RWPE2 (cell line): ENCODE measurements at regions not wholly inside any gene's neighbourhood (a gene's known extent, or its start where the extent isn't known, plus 50 kb on each side); places are given as distances from the start of the nearest gene placed in this dataset.

ENCODE experiments used
- ATAC-seq: fragments of 200-7000 bp; cut with Tn5 transposase; 3 replicates; pipeline ENCODE4 v1.9.1; 2021; ENCODE audit warnings: low read depth
- DNase-seq: peaks from one replicate; pipeline ENCODE4 v3.0.0-alpha.2; 2020; ENCODE audit warnings: low spot score
- H3K27ac ChIP-seq: fragments of 450-650 bp; 2 replicates; pipeline ENCODE4 v1.5.1; 2017; ENCODE audit warnings: mild to moderate bottlenecking; ENCODE audit not compliant: poor library complexity, severe bottlenecking
- H3K27me3 ChIP-seq: fragments of 250-450 bp; sonication (Bioruptor Pico); 2 replicates; pipeline ENCODE4 v1.5.1; 2021; ENCODE audit warnings: mild to moderate bottlenecking, moderate library complexity; ENCODE audit not compliant: insufficient read depth, poor library complexity, severe bottlenecking
- H3K36me3 ChIP-seq: fragments of 250-450 bp; sonication (Bioruptor Pico); 2 replicates; pipeline ENCODE4 v1.5.1; 2020; ENCODE audit warnings: low read depth, mild to moderate bottlenecking, moderate library complexity
- H3K4me1 ChIP-seq: fragments of 250-450 bp; sonication (Bioruptor Pico); 2 replicates; pipeline ENCODE4 v1.5.1; 2021; ENCODE audit warnings: mild to moderate bottlenecking, moderate library complexity; ENCODE audit not compliant: insufficient read depth, poor library complexity, severe bottlenecking
- H3K4me3 ChIP-seq: fragments of 250-450 bp; sonication (Bioruptor Pico); 2 replicates; pipeline ENCODE4 v1.5.1; 2021; ENCODE audit warnings: mild to moderate bottlenecking, moderate library complexity; ENCODE audit not compliant: severe bottlenecking
- H3K9me3 ChIP-seq: fragments of 250-450 bp; sonication (Bioruptor Pico); 2 replicates; pipeline ENCODE4 v1.5.1; 2021; ENCODE audit warnings: mild to moderate bottlenecking, moderate library complexity; ENCODE audit not compliant: severe bottlenecking
- TF ChIP-seq, protein P1 (sequence below): fragments of 450-650 bp; IDR thresholded peaks from one replicate; pipeline ENCODE4 v1.5.1; 2017; ENCODE audit warnings: mild to moderate bottlenecking, moderate library complexity; ENCODE audit not compliant: poor library complexity, severe bottlenecking

- ATAC-seq = no peak
- H3K4me3 ChIP-seq = no peak overlapping the region
- H3K9me3 ChIP-seq = no peaks in the 10 kb centered on the region
- TF ChIP-seq, protein P1, sequence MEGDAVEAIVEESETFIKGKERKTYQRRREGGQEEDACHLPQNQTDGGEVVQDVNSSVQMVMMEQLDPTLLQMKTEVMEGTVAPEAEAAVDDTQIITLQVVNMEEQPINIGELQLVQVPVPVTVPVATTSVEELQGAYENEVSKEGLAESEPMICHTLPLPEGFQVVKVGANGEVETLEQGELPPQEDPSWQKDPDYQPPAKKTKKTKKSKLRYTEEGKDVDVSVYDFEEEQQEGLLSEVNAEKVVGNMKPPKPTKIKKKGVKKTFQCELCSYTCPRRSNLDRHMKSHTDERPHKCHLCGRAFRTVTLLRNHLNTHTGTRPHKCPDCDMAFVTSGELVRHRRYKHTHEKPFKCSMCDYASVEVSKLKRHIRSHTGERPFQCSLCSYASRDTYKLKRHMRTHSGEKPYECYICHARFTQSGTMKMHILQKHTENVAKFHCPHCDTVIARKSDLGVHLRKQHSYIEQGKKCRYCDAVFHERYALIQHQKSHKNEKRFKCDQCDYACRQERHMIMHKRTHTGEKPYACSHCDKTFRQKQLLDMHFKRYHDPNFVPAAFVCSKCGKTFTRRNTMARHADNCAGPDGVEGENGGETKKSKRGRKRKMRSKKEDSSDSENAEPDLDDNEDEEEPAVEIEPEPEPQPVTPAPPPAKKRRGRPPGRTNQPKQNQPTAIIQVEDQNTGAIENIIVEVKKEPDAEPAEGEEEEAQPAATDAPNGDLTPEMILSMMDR = no peak
- H3K27ac ChIP-seq = no peak overlapping the region
- H3K36me3 ChIP-seq = no peaks in the 10 kb centered on the region
- no peaks in the 10 kb centered on the region for H3K27me3 ChIP-seq
- no peak for DNase-seq
- no peaks in the 10 kb centered on the region for H3K4me1 ChIP-seq
These were observed 136.6 kb upstream of the ATP6AP2 start for GRCh38 chrX:40444133-40444532.

DNA sequence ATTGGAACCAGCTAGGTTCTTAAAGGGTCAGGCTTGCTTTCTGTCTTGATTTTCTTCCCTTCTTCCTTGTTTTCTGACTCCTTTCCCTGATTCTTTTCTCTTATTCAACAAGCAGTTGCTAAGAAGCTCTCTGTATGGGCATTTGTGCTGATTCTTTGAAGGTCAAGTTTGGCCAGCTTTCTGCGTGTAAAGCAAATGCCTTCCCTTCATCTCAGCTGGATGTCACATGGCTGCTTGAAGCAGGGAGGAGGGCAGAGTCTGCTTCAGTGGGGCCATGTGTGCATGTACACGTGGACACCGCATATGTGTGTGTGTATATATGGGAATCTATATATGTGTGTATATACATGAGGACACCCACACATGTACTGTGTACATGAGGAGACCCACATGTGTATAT is 139.9 kb upstream of the ATP6AP2 start:
- Histone ChIP-seq H3K27me3 (no peaks in the 10 kb centered on the region), H3K4me1 (no peaks in the 10 kb centered on the region), H3K27ac (no peak overlapping the region), H3K4me3 (no peak overlapping the region), H3K9me3 (no peaks in the 10 kb centered on the region), H3K36me3 (no peaks in the 10 kb centered on the region)
- ATAC-seq = no peak
- TF ChIP-seq, protein P1 = no peak
- no peak for DNase-seq

DNA sequence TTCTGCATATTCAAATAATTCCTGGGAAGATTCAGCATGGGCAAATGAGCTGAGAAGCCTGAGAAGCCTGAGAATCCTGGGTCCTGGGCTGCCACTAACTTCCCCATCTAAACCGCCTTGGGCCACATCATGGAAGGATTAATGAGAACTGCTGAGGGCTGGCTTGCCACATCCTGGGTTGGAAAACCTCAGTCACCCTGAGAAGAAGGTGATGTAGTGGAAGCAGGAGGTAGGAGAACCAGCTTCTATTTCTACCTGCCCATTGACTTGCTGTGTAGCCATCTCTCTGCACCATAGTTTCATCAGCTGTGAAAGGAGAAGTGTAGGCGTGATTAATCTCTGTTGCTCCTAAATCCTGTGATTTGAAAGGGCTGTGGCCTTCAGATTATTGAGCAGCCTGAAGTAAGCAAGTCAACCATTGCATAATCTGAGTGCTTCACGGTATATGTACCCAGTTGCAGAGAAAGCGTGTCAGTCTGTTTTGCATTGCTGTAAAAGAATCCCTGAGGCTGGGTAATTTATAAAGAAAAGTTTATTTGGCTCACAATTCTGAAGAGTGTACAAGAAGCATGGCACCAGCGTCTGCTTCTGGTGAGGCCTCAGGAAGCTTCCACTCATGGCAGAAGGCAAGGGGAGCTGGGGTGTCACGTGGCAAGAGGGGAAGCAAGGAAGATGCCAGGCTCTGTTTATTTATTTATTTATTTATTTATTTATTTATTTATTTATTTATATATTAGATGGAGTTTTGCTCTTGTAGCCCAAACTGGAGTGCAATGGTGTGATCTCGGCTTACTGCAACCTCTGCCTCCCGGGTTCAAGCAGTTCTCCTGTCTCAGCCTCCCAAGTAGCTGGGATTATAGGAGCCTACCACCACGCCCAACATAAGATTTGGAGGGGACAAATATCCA is 140.9 kb upstream of the ATP6AP2 start:
- TF ChIP-seq, protein P1 = no peak
- ATAC-seq = no peak
- no peak for DNase-seq
- Histone ChIP-seq H3K27me3 (no peaks in the 10 kb centered on the region), H3K27ac (no peak overlapping the region), H3K36me3 (no peaks in the 10 kb centered on the region), H3K4me1 (no peaks in the 10 kb centered on the region), H3K9me3 (no peaks in the 10 kb centered on the region), H3K4me3 (no peak overlapping the region)

DNA sequence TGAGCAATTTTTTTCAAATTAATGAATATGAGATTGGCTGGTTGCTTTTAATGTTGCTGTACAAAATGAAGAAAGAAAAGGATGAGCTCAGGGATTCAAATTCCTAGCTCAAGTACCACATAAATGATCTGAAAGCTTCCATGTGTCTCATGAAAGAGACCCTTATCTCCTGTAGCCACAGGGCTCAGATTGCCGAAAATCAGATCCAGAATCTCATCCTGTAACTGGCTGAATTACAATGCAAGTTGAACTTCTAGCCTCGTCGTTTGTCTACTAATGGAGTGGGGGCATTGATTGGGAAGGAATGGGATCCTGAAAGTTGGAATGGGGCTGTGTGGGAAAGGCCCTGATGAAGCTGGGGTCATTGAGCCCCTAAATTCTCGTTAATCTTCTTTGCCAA is 143.4 kb upstream of the ATP6AP2 start:
- ATAC-seq (no peak), DNase-seq (no peak)
- H3K27me3 ChIP-seq = no peaks in the 10 kb centered on the region
- no peaks in the 10 kb centered on the region for H3K36me3 ChIP-seq
- no peak overlapping the region for H3K4me3 ChIP-seq
- H3K9me3 ChIP-seq = no peaks in the 10 kb centered on the region
- no peaks in the 10 kb centered on the region for H3K4me1 ChIP-seq
- no peak overlapping the region for H3K27ac ChIP-seq
- TF ChIP-seq, protein P1 = no peak

DNA sequence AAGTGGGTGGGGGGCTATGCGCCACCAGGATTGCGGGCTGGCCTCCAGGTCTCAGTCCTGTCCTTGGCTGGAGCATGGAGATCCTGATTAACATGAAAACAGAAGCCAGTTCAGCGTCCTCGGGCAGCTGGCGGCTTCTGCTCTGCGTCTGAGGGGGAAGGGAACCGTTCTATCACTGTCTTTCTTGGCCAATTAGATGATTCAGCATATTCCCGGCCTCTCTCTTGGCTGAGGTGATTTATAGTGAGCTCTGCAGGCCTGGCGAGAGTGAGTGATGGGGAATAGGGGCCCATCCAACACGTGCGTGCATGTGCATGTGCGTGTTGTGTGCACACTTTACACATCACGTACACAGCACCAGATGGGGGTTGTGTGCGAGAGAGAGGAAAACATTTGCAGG is 145.8 kb upstream of the ATP6AP2 start:
- TF ChIP-seq, protein P1 = no peak
- Histone ChIP-seq H3K9me3 (no peaks in the 10 kb centered on the region), H3K27ac (no peak overlapping the region), H3K4me3 (no peak overlapping the region), H3K27me3 (no peaks in the 10 kb centered on the region), H3K4me1 (no peaks in the 10 kb centered on the region), H3K36me3 (no peaks in the 10 kb centered on the region)
- no peak for ATAC-seq
- no peak for DNase-seq
